NCI-H1436 treated with DMSO at 0.1 percent for 48 hours (cell line): ENCODE measurements at regions not wholly inside any gene's neighbourhood (a gene's known extent, or its start where the extent isn't known, plus 50 kb on each side); places are given as distances from the start of the nearest gene placed in this dataset.

Experiments used
- DNase-seq: peaks from one replicate; lab custom pipeline; 2025; lab: John Stamatoyannopoulos, UW

DNA sequence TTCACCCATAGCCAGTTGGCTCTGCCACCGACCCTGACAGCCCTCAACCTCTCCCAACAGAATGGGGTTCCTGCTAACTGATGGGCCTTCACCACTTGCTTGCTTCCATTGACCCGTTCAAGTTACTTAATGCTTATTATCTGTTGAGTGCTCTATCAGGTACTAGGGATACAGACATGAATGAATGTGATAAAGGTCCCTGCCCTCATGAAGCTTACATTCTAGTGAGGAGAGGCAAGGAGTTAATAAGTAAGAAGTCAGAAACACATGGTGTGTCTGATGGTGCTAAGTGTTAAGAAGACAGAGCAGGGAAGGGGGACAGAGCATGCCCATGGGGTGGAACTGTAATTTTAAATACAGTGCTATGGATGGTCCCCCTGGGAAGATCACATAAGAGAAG is 107.5 kb upstream of the JUN start:
- DNase-seq = no peak

- DNase-seq = no peak
These were observed 109.5 kb upstream of the JUN start for GRCh38 chr1:58893257-58893869.

- no peak for DNase-seq
These were observed 111.2 kb upstream of the JUN start for GRCh38 chr1:58895082-58895481.

DNA sequence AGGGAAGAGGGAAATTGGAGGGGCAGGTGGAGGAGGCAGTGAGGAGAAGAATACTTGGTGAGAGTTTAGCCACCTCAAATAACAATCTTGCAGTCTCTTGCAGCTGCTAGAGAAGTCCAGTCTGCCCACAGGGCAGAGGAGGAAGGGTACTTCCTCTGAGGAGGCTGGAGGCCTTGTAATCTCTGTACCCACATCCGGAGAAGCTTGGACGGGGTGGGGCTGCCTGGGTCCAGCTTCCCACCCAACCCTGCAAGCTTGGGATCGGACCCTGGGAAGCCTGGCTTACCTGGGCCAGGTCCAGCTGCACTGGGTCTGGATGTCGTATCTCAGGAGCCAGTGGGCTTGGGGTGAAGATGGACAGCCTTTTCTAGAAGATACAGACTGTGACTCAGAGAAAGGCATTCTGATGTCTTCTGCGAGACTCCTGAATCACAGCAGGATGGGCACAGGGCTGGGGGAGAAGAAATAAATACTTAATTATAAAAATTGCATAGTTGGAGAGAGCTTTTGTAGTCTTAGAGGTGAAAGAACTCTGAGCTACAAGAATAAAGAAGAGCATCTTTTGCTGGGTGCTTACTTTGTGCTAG is 111.8 kb upstream of the JUN start:
- no peak for DNase-seq

- DNase-seq = no peak
These were observed 112.7 kb upstream of the JUN start for GRCh38 chr1:58896246-58897183.

DNA sequence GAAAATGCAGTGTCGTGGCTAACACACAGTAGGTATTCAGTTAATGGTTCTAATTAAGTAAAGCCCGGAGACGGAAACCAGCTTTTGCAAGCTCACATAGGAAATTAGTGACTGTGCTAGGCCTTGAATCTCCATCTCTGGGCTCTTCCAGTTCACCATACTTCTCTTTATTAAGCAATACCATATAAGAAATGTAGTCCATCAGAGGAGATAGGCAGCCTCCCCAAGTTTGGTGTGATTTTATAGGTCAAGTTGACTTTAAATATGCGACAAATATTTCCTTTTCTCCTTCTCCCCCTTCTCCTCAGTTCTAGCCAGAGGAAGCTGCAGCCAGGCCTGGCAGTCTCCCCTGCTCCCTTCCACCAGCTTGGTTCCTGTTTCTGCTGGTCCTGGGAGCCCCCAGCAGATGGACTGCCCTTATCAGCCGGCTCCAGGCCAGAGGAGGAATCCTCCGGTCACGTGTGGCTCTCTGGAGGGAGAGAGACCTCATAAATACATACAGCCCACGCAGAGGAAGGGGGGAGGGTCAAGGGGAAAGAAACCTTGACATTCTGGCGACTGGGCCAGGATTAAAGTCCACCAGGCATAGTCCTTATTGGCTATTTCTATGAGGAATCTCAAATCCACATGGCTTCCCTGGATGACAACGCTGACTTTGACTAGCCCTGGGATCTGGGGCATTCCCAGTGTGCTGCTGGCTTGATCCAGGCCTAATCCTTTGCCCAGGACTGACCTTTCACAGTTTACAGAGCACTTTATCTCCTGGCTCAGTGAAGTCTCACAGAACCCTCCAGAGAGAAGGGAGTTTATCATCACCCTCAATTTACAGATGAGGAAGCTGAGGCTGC is 115.1 kb upstream of the JUN start:
- no peak for DNase-seq

DNA sequence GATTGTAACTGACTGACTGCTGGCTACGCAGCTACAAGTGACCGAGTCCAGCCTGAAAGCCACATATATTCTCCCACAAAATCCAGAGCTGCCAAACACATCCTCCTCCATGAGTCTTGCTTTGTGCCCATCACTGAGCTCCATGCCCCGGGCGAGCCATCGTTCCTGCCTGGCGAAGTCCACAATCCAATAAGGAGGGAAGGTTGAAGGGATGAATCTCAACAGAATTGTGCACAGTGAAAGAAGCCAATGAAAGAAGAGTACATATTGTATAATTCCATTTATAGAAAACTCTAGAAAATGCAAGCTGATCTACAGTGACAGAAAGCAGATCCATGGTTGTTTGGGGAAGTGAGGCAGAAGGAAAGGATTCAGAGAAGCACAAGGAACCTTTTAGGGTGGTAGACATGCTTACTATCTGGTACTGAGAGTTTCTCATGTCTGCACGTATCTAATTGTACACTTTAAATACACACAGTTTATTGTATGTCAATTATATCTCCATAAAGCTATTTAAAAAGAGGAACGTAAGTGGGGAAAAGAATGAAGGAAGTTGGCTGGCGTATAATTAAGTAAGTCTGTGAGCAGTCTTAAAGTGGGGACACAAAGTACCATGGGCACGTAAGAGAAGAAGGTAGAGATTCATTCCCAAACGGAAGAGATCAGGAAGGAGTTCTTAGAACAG is 115.9 kb upstream of the JUN start:
- DNase-seq = no peak

- DNase-seq = no peak
These were observed 116.5 kb upstream of the JUN start for GRCh38 chr1:58900396-58900795.

GRCh38 chr1:58901008-58901407 is 117.2 kb upstream of the JUN start:
- DNase-seq = no peak

DNA sequence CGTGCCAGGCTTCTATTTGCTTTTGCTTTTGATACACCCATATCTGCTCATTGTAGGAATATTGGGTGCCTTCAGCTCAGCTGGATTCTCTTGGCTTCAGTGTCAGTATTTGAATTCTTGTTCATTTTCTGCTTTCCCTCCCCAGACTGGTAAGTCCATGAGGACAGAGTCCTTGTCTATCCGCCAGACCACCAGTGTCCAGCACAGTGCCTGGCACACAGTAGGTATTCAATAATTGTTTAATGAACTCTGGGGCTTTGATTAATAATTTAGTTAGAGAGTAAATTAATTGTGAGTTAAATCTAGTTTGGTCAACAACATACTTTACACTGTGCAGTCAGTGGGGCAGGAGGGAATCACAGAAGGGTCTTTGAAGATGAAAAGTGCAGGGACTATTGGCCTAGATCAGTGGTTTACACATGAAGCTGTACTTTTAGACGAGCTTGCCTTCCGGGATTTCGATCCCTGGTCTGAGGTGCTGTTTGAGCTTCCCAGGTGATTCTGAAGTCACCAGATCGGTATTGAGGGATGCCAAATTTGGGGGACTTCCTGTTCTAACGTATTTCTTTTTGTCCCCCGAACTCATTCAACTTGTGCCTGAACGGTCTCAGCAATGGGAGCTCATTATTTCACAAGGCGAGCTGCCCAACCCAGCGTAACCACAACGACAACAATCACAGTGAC is 119.1 kb upstream of the JUN start:
- DNase-seq = no peak

DNA sequence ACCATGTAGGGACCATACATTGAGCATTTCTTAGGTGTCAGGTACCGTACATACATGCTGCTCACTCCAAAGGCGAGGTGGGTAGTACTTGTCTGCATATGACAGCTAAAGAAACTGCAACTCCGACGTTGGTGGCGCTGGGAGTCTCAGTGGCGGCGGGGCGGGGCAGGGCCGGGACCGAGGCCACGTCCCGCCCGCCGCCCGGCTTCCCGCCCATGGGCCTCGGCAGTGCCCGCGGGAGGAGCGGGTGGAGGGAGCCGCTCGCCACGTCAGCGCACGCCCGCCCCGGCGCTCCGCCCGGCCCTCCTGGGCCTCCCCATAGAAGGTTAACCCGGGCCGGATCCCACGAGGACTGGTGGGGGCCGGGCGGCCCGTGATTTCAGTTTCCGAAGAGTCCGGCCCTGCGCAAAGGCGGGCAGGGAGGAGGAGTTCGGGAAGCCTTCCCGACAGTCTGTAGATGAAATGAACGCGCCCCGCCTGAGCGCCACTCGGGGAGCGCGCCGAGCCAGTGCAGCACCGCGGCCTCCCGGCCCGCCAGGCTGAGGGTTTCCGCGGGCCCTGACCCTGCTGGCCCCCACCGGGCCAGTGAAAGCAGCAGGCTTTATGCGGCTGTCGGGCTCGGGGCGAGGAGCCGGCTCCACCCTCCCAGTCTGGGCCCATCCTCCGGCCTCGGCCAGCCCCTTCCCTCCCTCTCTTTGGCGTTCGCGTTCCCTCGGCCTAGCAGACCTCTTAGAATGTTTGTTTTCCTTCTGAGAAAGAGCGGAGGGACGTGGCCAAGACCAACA is 119.9 kb upstream of the JUN start:
- no peak for DNase-seq

DNA sequence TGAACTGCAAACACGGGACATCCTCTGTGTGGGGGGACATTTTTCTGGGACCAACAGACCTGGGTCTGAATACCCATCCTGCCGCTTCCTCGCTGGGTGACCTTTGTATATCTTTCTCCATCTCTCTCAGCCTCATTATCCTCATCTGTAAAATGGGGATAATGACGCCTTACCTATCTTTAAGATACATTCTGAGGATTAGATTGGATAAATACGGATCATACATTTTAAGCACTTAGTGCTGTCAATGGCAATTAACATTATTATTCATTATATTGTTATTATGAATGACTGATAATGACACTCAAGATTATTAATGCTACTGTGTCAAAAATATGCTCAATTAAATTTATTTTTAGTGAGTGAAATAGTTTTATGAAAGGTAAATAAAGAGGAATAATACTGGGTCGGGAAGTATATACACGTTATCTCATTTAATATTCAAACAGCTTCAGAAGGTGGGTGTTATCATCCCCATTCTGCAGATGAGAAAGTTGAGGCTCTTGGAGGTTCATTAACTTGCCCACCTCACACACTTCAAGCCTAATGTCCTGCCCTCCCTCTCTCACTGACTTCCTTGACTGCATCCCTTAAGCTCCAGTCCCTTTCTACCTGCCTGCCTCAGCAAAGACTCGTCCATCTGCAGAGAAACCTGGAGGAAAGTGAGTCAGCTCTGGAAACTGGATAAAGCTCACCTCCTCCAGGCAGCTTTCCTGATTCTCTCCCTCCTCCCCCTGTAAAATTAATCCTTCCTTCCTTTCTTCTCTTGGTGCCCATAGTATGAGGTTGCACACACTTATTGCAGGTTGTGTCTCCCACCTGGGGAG is 120.7 kb upstream of the JUN start:
- no peak for DNase-seq

DNA sequence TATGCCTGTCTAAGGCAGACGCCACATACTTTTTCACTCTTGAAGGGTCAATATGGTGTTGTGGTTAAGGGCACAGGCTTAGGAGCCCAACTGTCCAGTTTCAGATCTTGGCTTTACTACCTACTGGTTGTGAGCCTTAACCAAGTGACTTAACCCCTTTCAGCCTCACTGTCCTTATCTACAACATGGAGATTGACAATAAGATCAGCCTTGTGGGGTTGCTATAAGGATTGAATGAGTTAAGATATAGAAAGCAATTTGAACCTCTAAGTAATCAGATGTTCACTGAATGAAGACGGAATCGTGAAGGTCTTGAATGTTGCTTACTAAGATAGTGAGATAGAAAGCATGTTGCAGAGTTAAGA is 121.3 kb upstream of the JUN start:
- DNase-seq = no peak

DNA sequence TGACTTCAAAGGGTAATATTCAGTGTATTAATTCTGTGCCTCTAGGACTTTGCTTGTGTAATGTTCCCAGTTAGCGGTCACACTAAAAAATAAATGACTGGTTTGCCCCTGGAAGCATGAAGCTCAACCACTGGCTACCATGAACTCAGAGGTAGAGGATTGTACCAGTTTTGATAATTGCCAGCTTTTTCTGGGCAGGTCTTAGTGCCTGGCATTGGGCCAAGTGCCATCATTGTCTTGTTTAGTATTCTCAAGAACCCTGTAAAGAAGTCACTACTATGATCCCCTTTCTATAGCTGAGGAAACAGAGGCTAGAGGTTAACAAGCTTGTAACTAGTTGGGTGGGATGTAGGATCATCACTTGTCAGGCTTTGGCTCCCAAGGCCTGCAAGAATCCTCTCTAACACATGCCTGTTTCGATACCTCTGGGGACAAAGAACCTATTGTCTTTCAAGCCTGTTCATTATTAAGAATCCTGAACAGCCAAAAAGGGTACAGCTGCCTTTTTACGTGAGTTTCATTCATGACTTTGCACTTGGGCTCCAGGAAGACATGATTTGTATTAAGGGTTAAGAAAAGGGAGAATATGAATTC is 121.9 kb upstream of the JUN start:
- no peak for DNase-seq

GRCh38 chr1:58907398-58907797 is 123.6 kb upstream of the JUN start:
- DNase-seq = no peak

DNA sequence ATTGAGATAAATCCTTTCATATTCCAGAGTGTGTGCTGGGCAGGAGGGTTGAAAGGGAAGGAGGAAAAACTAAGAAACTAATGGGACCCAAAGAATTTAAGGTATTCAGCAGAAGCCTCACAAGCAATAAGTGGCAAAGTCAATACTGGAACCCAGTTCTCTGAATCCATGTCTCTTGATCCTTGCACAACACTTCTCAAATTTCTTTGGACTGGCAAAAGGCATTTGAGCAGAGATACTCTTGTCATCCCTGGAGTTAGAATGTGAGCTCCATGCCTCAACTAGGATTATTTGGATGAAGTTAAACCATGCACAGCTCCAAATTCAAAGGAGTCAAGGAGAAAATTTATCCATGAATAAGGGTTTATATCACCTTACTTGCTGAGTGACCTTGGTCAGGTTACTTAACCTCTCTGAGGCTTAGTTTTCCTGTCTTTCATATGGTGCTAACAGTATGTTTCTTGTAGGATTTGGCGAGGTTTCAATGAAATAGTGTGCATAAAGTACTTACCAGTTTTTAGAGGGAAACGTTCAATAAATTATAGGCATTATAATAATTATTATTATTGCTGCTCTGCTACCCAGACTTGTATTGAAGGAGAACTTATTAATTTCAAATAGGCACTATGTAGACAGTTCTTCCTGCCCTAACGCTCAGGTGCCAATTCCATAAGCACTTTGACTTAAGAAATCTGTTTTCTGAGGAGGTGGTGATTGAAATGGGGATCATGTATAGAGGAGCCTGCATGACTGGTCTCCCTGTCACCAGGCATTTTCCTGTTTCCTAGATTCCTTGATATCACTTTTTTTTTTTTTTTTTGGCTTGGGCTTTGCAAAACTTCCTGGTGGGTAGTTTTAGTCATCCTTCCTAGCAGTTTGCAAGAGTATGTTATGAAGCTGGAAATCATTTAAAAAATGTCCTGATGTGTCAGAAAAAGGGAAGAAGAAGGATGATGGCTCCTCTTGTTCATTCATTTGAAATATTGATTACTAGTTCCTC is 125.0 kb upstream of the JUN start:
- no peak for DNase-seq

DNA sequence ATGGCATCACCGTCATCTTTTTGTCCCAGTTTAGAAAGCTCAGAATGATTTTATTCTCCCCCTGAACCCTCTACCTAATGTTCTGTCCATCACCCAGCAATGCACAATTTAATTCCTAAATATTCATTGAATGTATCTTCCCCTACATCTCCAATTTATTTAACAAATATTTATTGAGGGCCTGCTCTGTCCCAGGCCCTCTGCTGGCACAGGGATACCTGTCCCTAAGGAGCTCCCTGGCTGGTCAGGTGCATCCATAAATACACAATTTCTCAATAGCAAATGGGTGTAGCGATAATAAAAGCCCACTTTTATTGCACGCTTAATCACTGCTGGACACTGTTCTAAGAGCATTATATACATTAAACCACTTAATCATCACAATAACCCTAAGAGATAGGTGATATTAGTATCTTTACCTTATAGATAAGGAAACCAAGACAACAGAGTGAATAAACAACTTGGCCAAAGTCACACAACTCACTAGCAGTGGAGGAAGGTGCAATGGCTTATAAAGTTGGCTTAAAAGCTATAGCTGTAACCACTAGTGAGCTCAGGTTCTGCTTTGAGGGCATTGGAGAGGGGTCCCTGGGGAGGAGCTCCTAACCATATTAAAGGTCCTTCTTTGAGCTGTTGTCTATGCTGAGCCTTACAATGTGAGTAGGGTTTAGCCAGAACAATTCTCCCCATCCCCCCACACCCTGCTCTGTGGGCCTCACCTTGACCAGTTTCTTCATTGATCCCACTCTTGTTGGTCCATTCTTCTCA is 126.3 kb upstream of the JUN start:
- no peak for DNase-seq
